ENCODE measurements at regions not wholly inside any gene's neighbourhood (a gene's known extent, or its start where the extent isn't known, plus 50 kb on each side); places are given as distances from the start of the nearest gene placed in this dataset.

DNA sequence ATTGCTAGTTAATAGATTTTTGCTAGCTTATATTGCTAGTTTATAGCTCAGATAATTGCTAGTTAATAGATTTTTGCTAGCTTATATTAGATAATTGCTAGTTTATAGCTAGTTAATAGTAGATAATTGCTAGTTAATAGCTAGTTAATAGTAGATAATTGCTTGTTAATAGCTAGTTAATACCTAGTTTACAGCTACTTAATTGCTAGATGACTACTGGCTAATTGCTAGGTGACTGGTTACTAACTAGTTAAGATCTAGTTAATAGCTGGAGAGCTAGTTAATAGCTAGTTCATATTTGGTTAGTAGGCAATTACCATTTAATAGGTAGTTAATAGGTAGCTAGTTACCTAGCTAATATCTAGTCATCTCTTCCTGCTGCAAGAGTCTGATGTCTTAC, 633.8 kb upstream of the CT83 start:
- no peak for TF ChIP-seq CTCF (IDR thresholded peaks at IDR 0.05; ENCODE audit: low read depth, low read length)
- H3K36me3 ChIP-seq, result no peaks in the 10 kb centered on the region
- H3K9me3 ChIP-seq, result no peaks in the 10 kb centered on the region

GRCh38 chrX:117095393-117095792, 632.6 kb upstream of the CT83 start:
- H3K9me3 ChIP-seq, result no peaks in the 10 kb centered on the region
- TF ChIP-seq CTCF (IDR thresholded peaks at IDR 0.05; ENCODE audit: low read depth, low read length), result no peak
- no peak for DNase-seq
- no peaks in the 10 kb centered on the region for H3K36me3 ChIP-seq
- H3K4me3 ChIP-seq (ENCODE audit: low read depth, low read length), result no peak overlapping the region
- H3K4me1 ChIP-seq, result no peaks in the 10 kb centered on the region
- no peaks in the 10 kb centered on the region for H3K27me3 ChIP-seq

More for the DNA sequence above, 633.8 kb upstream of the CT83 start:
- H3K27me3 ChIP-seq, result no peaks in the 10 kb centered on the region
- DNase-seq, result no peak
- H3K4me3 ChIP-seq (ENCODE audit: low read depth, low read length), result no peak overlapping the region
- no peaks in the 10 kb centered on the region for H3K4me1 ChIP-seq

DNA sequence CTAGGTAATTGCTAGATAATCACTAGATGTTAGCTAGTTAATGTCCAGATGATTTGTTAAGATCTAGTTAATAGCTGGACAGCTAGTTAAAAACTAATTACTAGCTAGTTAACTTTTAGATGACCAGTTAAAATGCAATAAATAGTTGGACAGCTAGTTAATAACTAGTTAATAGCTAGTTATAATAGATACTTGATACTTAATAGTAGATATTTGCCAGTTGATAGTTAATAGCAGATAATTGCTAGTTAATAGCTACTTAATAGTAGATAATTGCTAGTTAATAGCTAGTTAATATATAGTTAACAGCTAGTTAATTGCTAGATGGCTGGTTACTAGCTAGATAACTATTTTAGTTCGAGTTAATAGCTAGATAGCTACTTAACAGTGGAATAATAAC, 631.4 kb upstream of the CT83 start:
- TF ChIP-seq CTCF (IDR thresholded peaks at IDR 0.05; ENCODE audit: low read depth, low read length), result no peak
- Histone ChIP-seq H3K4me3 (ENCODE audit: low read depth, low read length) (no peak overlapping the region), H3K9me3 (no peaks in the 10 kb centered on the region)

GRCh38 chrX:117093319-117093718, 630.5 kb upstream of the CT83 start:
- DNase-seq, result no peak
- Histone ChIP-seq H3K4me1 (no peaks in the 10 kb centered on the region), H3K4me3 (ENCODE audit: low read depth, low read length) (no peak overlapping the region), H3K36me3 (no peaks in the 10 kb centered on the region), H3K9me3 (no peaks in the 10 kb centered on the region), H3K27me3 (no peaks in the 10 kb centered on the region)
- no peak for TF ChIP-seq CTCF (IDR thresholded peaks at IDR 0.05; ENCODE audit: low read depth, low read length)

More for the DNA sequence above, 631.4 kb upstream of the CT83 start:
- H3K27me3 ChIP-seq, result no peaks in the 10 kb centered on the region
- no peak for DNase-seq
- no peaks in the 10 kb centered on the region for H3K4me1 ChIP-seq
- H3K36me3 ChIP-seq, result no peaks in the 10 kb centered on the region

- H3K36me3 ChIP-seq, result no peaks in the 10 kb centered on the region
- H3K4me3 ChIP-seq (ENCODE audit: low read depth, low read length), result no peak overlapping the region
- H3K27me3 ChIP-seq, result no peaks in the 10 kb centered on the region
- H3K4me1 ChIP-seq, result no peaks in the 10 kb centered on the region
- no peak for DNase-seq
- no peaks in the 10 kb centered on the region for H3K9me3 ChIP-seq
- TF ChIP-seq CTCF (IDR thresholded peaks at IDR 0.05; ENCODE audit: low read depth, low read length), result no peak
These were observed 629.9 kb upstream of the CT83 start for GRCh38 chrX:117092641-117093040.

- H3K27me3 ChIP-seq, result no peaks in the 10 kb centered on the region
- TF ChIP-seq CTCF (IDR thresholded peaks at IDR 0.05; ENCODE audit: low read depth, low read length), result no peak
- no peaks in the 10 kb centered on the region for H3K9me3 ChIP-seq
- no peak for DNase-seq
- H3K4me1 ChIP-seq, result no peaks in the 10 kb centered on the region
- no peaks in the 10 kb centered on the region for H3K36me3 ChIP-seq
- H3K4me3 ChIP-seq (ENCODE audit: low read depth, low read length), result no peak overlapping the region
These were observed 600.4 kb upstream of the CT83 start for GRCh38 chrX:117063224-117063623.

All from BE2C (cell line).